HG02571 (cell line): ENCODE measurements at regions not wholly inside any gene's neighbourhood (a gene's known extent, or its start where the extent isn't known, plus 50 kb on each side); places are given as distances from the start of the nearest gene placed in this dataset.

ENCODE experiments used
- ATAC-seq: cut with Tn5 transposase; IDR thresholded peaks from one replicate; pipeline ENCODE4 v1.9.1; 2021; ENCODE audit warnings: mild to moderate bottlenecking, moderate library complexity; ENCODE audit not compliant: unreplicated experiment

DNA sequence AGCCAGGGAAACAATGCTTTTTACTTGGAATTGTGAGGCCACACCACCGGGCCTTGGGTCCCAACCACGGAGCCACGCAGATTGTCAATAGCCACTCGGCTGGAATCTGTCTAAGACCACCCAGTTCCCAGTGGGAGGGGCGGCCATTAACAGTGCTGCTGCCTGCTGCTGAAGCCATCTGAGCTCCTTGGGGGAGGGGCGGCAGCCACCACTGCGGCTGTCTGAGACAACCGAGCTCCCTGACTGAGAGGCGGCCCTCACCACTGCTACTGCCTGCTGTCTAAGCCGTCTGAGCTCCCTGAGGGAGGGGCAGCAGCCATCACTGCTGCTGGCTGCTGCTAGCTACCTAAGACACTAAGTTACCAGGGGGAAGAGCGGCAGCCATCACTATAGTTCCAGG lies 64.3 kb downstream of the DMRTA2 start:
- ATAC-seq: no peak

DNA sequence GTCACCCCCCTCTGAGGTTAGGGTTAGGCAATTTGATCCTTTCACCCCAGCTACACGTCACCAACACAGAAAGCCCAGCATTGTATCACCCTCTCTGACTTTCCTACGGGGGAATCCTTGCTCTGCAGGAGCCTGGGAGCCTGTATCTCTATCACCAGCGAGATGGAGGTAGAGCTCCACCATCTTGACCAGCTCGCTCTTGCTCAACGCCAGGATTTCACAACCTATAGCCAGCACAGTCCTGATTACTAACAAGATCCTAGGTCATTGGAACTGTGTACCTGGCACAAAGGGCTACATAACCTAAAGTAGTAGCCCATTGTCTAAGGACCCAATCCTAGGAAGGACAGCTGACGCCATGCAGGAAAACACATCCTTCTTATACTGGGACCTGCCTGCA lies 66.1 kb downstream of the DMRTA2 start:
- ATAC-seq: no peak

DNA sequence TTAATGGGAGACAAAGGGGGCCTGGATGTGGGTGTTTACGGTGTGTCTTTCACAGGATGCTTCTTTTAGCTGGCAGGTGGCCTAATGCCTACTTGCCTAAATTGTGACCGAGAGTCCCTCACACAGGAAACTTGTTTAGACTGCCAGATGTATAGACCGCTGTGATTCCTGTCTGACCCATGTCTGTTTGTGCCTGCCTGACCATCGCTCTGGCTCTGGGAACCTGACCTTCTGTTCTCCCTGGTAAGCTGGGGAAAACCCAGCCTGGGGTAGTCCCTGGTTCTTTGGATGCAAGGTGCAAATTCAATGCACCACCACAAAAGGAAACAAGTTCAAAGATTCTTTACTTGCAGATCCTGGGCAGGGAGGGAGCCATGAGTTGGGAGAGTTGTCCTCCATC lies 68.4 kb downstream of the DMRTA2 start:
- ATAC-seq: no peak

DNA sequence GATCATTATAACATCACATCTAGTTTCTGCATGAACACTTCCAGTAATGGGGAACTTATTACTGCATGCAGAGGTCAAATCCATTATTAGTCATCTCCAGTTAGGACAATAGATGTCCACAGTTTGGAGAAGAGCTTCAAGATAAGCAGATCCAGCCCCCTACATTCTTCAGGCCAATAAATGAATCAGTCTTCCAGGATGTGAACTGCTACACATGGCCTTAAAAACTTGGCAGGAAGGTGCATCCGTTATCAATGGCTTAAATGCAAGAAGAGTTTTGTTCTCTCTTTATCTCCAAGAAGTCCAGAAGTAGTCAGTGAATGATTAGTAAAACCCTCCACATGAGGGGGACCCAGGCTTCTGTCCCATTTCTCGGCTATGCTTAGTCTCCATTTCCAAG lies 70.8 kb downstream of the DMRTA2 start:
- ATAC-seq: no peak

DNA sequence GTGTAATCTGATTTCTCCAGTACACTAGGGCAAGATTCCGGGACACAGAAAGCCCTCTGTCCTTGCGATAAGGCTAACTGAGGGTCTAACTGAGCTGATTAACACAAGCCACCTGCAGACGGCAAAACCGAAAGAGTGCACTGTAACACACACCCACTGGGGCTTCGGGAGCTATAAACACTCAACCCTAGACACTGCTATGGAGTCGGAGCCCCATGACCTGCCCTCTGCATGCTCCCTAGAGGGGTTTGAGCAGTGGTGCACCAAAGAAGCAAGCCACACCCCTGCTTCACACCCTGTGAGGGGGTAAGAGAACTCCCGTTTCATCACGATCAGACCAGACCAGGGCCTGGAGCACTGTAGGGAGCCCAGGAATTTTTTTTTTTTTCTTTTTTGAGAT lies 72.4 kb downstream of the DMRTA2 start:
- ATAC-seq: no peak

DNA sequence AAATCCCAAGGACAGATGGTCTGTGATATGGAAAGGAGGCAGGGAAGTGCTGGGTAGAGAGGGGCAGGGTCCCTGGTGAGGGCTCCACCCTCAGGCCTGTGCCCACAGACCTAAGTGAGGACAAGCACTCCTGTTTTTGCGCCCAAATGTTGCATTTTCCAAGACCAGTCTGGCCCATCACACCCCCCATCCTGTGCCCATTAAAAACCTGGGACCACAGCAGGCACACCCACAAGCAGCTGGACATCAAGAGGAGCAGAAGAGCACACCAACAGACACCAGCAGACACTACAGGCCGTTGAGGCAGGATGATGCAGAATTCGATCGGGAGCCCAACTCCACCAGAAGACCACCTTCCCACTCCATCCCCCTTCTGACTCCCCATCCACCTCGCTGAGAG lies 72.8 kb downstream of the DMRTA2 start:
- ATAC-seq: no peak

DNA sequence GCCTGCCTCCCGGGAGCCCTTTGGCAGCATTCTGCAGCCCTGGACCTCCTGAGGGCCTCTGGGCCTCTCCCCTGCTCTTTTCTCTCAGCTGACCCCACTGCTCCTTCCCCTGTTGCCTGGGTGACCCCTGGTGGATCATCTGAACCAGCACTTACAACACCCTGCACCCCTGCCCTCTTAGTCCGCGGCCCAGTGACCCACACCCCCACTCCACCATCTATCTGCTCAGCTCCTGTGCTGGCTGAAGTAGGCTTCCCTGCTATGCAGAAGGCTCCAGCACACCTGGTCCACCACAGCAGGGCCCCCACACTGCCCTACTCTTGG lies 74.0 kb downstream of the DMRTA2 start:
- no peak for ATAC-seq

DNA sequence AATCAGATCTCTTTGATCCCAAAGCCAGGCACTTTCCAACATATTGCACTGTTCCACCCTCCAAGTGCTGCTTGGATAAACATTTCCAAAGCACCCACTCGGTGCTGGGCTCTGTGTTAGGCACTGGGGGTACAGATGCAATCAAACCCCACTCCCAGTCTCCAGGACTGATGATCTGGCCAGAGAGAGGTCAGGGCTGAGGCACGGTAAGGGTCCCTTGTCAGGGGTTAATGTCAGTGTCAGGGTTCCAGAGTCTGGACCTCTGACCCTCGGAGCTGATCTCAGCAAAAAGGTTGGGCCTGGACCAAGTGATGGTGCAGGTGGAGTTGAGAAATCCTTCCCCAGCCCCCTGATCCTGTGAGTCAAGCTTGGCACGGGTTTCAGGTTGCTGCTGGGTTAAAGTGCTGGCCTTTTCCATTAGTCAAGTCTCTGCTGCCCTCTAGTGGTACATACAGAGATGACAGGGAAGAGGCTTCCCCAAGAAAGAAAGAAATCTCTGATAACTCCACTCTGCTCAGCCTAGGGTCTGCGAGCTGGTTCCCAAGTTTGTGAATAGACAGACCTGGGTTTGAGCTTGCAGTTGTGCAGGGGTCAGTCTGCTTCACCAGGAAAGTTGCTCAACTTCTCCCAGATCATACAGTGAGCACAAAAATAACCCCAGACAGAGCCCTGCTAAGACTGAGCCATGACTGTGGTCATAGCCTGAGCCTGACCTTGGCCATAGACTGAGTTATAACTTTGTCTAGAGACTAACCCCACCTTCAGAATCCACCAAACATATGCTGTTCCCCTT lies 74.6 kb downstream of the DMRTA2 start:
- no peak for ATAC-seq

DNA sequence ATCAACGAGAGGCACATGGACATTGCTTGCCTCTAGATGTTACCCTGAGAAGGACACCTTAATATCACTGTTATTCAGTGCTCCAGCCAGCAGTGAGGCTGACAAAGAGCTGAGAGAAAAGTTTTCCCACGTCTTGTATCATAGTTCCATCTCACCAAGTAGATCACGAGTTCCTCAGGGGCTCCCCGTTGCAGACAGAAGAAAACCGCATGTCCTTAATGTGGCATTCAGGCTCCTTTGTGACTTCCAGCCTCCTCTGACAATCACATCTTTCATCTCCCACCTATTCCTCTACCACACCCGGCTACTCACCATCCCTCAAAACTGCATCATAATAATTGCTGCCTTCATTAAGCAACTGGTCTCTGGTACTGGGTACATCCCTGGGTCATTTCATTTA lies 75.3 kb downstream of the DMRTA2 start:
- ATAC-seq: no peak

DNA sequence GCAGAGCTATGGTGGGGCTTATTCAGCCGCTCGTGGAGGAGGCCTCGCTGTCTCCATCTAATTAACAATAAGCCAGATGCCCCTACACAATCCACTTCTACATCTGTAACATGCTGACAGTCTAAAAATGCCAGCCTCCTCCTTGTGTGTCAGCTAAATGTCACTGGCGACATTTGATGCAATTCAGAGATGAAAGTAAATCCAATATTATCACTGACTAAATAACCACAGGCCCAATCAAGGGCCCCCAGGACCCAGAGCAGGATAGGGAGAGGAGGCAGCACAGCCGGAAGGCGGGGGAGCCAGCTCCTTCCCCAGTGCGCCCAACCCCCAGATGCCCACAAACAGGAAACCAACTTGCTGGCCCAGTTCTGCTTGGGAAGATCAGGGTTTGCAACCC lies 76.6 kb downstream of the DMRTA2 start:
- ATAC-seq: no peak

DNA sequence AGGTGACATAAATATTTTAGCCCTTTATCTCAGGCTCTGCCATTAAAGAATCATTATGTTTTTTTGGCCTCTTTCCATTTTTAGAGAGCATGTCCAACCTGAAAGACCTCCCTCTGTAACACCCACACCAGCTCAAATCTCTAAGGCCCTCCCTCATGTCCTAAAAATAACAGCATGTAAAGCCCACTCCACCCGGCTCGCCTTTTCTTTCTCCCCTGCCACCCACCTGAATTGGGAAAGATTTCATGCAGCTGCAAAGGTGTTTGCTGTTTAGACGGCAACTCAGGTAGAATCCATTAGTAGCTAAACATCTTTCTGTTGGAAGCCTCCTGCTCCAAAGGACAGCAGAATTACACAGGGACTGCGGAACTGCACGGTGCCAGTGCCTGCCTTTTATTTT lies 79.9 kb downstream of the DMRTA2 start:
- ATAC-seq: no peak

DNA sequence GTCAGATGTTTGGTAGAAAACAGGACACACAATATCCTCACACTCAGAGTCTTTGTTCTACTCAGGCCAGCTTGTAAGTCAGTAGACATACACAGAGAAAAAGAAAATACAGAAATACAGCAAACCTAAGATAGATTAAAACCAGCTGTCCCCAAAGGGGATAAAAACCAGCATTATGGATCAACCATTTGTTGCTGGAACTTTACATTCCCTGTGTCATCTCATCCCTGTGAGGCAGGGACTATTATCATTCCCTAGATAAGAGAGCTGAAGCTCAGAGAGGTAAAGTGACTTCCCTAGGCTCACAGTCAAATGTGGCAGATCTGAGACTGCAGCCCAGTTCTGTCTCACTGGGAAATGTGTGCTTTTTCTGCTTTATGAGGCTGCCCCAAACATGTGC lies 80.7 kb downstream of the DMRTA2 start:
- no peak for ATAC-seq

DNA sequence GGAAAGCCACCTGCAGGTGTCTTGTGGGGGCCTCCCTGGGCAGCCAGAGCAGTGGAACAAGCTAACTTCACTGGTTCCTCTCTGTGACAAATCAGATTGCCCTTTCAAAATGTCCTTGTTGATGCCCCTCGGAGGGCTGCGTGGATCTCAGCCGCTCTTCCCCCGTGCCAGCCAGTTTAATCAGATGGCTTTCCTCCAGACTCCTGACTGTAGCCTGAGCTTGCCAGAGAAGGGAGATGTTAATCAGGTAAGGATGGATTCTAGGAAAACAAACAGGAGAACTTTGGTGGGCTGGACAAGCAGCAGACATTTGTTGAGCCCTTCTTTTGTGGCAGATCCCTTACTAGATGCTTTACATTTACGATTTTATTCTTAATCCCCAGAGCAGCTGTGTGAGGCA lies 88.2 kb downstream of the DMRTA2 start:
- no peak for ATAC-seq

DNA sequence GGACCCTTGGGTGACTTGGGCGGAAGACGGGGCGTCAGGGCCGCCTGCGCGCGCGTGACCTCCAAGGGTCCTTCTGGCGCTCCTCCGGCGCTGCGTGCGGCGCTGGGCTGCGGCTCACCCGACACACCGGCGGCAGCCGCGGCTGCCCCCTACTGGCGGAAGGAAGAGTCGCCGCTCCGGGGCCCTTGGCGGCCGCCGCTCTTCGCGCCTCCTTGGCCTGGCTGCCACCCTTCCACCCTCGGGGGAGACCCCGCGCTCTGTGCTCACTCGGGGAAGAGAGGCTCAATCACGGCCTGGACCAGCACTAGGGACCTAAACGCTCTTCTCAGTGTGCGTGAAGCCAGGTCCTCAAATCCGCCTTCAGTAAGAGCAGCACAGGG lies 89.7 kb downstream of the DMRTA2 start:
- peak; percentile 77 for ATAC-seq

DNA sequence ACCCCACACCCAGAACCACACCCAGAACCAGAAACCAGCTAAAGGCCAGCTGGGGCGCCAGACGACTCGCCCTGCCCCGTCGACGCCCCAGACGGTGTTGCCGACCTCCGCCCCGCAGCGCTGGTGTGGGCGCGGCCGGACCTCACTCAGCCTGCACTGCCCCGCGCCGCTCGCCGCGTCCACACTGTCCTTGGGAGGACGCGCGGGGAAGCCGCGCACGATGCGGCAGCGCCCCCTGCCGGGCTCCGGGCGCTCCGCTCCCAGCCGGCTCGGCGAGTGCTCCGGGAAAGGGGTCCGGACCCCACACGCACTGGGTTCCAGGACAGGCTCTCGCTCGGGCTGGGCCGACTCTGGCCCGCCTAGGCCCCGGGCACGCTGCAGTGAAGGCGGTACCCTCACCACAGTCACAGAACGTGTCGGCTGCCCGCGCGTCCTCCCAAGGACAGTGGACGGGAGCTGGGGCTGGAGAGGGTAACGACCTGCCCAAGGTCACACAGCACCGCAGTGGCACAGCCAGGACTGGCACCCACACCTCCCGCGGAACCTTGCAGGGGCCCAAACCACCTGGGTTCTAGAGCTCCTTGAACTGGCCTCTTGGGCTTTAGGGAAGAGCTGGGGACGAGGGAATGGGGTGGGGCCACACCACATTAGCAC lies 90.2 kb downstream of the DMRTA2 start:
- ATAC-seq: peak; percentile 69

DNA sequence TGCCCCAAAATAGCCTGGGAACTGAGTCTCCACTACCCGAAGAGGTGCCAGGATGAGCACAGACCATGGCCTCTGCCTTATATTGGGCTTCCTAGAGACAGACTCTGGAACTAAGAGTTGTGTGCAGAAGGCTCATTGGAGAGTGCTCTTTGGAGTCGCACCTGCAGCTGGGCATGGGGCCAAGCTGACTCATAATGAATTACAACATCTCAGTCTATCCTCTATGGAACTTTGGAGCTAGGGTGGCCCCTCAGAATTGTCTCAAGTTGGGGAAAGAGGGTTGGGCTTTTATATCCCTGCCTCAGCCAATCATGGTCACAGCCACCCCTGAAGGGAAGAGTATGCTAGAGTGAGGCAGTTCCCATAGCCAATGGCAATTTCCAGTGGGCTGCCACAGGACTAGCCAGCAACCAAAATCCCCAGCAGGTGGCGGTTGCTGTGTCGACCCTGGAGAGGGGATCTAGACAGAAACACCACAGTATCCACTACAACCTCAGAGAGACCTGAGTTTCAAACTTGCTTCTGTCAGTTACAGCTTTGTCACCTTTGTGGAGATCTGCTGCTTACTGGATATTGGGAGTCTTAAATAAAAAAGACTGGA lies 93.8 kb downstream of the DMRTA2 start:
- no peak for ATAC-seq

DNA sequence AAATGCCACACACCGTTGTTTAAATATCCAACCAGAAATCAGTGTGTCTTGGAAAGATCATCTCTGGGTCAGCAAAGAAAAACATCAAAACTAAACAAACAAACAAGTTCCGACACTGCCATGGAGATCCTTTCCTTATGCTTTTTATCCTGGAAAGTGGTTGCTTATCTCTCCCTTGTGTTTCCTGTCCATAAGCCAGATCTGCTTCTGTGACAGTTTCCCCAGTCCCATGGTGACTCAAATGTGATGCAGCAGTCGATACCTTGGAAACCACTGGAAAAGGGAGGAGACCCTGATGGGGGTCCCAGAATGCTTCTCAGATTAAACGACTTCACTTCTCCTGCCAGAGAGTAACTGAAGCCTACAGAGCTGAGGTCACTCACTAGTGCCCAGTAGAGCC lies 94.7 kb downstream of the DMRTA2 start:
- no peak for ATAC-seq

DNA sequence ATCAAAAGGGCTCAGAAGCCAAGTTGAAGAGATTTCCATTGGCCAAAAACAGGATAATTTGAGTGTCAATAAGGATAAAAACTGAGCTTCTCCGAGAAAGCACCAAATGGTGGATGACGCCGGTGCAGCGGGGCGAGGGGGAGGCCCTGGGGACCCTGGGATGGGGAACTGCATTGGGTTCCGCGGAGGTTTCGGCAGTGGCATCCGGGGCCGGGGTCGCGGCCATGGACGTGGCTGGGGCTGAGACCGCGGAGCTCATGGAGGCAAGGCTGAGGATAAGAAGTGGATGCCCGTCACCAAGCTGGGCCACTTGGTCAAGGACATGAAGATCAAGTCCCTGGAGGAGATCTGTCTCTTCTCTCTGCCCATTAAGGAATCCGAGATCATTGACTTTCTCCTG lies 97.2 kb downstream of the DMRTA2 start:
- no peak for ATAC-seq

DNA sequence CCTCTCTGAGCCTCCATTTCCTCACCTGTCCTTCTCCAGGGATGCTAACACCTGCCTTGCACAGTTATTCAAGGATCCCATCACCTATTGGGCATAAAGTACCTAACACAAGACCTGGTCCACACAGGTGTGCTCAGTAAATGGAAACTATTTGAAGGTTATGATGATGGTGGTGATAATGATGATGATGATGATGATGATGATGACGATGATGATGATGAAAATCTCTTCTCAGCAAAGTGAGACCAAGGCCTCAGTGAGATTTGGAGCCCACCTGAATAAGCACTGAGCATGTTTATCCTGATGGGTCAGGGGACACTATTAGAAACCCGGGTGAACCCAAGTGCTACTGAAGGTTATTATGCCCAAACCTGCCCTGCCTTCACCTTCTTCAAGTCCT lies 100.7 kb downstream of the DMRTA2 start:
- no peak for ATAC-seq

DNA sequence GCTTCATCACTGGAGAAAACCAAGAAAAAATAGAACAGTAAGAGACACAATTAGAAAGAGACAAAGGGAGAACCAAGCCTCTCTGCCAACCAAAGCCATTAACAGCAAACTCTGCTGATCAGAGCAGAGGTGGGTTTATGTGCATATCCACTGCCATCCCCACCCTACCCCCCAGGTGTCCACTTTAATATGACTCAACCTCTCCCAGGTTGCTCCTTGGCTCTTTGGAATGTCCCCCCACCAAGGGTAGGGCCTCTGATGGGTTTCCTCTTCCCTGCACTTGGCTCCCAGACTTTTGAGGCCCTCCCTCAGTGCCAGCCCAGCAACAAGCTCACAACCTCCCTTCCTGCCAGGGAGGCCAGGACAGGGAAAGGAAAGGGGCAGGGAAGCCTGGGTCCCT lies 104.8 kb downstream of the DMRTA2 start:
- no peak for ATAC-seq

DNA sequence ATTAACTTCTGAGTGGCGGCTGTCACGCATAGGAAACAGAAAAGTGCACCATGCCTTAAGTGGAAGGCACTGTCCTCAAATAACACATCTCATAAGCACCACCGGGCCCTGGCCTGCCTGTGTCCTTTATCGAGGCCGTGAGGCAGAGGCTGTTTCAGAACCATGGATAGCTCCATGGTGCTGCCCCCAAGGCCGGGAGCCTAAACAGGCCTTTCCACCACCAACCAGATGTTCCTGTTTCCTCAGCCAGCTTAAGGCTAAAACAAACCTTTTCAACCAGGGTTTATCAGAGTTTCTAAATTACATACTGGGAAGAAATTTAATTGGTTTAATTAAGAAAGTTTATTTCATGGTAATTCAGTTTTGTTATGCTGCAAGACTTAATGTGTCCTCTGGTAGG lies 114.4 kb downstream of the DMRTA2 start:
- no peak for ATAC-seq

DNA sequence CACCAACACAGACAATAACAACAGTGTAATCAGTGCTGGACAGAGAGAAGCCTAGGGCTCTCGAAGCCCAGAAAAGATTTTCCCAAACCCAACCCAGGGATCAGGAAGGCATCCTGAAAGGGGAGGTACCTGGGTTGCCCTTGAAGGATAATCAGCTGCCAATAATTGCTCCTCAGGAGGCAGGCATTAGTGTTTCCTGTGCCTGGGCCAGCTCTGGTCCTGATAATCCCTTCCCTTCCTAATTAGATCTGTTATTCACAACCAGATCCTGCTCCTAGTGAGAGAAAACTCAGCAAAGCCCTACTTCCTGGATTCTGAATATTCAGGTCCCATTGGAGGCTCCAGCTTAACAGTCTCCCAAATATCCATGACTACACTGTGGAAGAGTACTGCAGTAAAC lies 117.4 kb downstream of the DMRTA2 start:
- ATAC-seq: no peak

DNA sequence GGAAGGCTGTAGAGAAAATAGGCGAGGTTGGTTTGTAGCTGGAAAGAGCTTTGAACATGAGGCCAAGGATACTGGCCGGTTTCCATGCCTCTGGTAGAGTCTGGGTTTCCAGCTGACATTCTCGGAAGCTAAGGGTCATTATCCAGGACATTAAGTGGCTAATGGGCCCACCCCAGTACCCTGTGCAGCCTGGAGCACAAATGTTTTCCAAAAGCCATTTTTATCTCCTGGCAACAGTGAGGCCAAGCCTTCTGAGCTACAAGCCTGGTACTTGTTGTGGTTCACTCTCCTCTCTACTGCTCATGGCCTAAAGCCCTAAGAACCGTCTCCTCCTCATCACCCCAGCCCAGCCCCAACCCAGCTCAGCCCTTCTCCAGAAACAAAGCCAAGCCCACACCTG lies 122.9 kb downstream of the DMRTA2 start:
- no peak for ATAC-seq
